ENCODE measurements at regions not wholly inside any gene's neighbourhood (a gene's known extent, or its start where the extent isn't known, plus 50 kb on each side); places are given as distances from the start of the nearest gene placed in this dataset.
"Not testable (repeated sequence)": the region's sequence is repeated elsewhere in the genome, so short reads cannot be mapped to it uniquely, and the experiment has no call there.

GRCh38 chr9:100714372-100715099 is 136.7 kb downstream of the CAVIN4 start:
- DNase-seq = peak; percentile 67

DNA sequence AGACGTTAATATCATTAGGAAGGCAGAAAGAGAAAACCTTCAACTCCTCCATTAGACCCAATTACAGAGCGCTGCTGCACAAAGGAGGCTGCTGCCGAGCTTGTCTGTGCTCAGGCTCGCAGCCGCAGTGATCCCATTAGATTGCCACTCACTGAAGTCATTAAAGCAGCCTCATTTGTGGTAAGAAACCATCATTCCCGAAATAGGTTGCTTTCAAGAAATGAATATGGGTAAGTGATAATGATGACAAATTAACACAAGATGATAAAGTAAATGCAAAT is 137.2 kb downstream of the CAVIN4 start:
- DNase-seq = no peak

DNA sequence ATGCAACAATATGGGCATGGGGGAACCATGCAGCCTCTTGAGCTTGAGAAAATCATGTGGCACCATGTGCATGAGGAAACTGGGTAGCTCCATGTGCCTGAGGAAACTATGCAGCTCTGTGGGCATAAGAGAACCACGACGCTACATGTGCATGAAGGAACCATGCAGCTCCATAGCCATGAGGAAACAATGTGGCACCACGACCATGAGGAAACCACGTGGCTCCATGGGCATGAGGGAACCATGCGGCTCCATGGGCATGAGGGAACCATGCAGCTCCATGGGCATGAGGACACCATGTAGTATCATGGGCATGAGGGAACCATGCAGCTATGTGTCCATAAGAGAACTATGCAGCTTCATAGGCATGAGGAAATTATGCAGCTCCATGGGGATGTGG is 140.8 kb downstream of the CAVIN4 start:
- DNase-seq = no peak

DNA sequence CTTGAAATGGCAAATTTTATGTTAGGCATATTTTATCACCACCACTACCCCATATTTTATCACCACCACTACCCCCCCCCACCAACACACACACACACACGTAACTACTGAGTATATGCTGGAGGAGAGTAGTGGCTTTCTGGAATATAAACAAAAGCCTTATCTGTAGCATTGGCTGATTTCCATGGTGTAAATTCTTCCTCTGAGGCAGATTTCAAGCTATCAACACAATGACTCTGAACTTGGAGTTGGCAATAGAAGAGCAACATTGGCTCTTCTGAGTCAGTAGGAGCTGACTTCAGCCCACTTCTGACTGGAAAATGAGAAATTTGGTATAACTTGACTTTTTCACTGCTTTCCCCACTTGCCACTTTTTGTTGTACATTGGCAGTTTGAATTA is 143.0 kb downstream of the CAVIN4 start:
- DNase-seq = no peak

DNA sequence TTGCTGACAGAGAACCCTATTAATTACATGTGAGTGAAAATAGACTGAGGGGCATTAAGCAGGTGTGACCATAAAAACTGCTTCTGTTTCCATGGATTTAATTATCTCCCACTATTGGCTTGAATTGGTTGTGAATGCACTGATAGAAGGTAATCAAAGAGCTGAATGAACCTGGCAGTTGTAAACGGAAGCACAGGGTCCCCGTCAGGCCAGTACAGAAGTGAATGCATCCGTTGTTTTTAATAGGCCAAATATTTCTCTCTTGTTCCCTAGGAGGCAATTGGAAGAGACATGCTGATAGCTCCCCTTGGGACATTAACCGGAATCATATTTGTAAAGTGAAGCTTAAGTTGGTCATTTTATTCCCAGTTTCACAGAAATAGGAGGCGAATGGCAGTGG is 147.0 kb downstream of the CAVIN4 start:
- peak; percentile 82 for DNase-seq

GRCh38 chr9:100725371-100725770 is 147.5 kb downstream of the CAVIN4 start:
- DNase-seq = peak; percentile 47

GRCh38 chr9:100729336-100729895 is 151.5 kb downstream of the CAVIN4 start:
- DNase-seq = no peak

DNA sequence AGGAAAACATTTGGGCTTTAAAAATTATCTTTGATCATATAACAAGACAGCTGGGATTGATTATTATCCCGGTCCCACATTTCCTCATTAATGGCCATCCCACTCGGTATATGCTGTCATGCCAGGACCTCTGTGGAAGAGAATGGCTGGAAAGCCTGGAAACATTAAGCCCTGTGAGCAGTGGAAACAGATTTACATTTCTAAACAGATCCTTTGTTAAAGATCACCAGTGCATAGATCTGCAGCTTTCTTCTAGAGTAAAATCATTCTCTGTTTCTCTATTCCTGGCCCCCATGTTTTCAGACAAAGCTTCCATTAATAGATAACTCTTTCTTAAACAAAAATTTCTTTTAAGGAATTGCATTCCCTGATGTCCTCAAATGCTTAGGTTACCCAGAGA is 152.2 kb downstream of the CAVIN4 start:
- DNase-seq = no peak

DNA sequence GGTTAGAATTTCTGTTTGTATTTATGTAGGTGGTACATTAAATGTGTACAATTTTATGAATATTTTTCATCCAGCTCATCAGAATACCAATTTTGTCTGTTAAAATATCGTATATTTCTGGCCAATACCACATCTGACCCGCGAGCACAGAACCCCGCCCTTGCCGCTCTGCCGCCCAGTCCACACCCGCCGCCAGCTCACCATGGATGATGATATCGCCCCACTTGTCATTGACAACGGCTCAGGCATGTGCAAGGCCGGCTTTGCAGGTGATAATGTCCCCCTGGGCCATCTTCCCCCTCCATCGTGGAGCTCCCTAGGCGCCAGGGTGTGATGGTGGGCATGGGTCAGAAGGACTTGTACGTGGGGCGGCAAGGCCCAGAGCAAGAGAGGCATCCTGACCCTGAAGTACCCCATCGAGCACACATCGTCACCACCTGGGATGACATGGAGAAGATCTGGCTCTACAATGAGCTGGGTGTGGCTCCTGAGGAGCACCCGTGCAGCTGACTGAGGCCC is 153.2 kb downstream of the CAVIN4 start:
- DNase-seq = no peak

DNA sequence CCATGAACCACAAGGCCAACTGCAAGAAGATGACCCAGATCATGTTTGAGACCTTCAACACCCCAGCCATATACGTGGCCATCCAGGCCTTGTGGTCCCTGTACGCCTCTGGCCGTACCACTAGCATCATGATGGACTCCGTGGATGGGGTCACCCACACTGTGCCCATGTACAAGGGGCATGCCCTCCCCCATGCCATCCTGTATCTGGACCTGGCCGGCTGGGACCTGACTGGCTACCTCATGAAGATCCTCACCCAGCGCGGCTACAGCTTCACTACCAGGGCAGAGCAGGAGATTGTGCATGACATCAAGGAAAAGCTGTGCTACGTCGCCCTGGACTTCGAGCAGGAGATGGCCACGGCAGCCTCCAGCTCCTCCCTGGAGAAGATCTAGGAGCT is 153.7 kb downstream of the CAVIN4 start:
- no peak for DNase-seq

DNA sequence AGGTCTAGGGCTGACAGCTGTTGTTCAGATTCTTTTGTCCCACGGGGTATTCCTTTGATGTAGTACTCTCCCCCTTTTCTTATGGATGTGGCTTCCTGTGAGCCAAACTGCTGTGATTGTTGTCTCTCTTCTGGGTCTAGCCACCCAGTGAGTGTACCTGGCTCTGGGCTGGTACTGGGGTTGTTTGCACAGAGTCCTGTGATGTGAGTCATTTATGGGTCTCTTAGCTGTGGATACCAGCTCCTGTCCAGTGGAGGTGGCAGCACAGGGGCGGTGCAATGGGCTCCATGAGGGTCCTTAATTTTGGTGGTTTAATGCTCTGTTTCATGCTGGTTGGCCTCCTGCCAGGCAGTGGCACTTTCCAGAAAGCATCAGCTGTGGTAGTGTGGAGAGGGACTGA is 161.3 kb downstream of the CAVIN4 start:
- no peak for DNase-seq

DNA sequence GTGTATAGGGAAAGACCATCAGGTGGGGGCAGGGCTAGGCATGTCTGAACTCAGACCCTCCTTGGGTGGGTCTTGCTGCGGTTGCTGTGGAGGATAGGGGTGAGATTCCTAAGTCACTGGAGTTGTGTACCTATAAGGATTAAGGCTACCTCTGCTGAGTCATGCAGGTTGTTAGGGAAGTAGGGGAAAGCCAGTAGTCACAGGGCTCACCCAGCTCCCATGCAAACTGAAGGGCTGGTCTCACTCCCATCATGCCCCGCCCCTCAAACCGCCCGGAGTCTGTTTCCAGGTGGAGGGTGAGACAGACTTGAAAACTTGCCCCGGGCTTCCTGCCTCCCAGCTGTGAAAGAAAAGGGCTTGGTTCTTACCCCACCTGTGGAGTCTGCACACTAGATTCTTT is 161.8 kb downstream of the CAVIN4 start:
- DNase-seq = no peak

- DNase-seq = not testable (repeated sequence)
Observed at GRCh38 chr9:100748930-100749329, 171.1 kb downstream of the CAVIN4 start.

DNA sequence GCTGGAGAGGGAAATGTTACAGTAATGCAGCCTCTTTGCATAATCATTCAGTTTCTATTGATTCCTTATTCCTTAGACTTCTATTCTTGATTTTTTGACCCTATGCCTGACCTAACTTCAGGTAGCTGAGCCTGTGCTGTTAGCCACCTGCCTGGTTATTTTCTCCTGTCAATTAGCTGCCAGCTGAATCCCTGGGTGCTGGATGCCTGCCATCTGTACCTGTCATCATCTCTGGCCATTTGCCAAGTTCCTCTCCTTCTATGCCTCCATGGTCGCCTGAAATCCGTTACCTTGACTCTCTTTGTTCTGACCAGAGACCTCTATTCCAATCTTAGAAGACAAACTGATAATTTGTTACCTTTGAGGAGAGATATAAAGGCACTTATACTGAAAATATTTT is 178.3 kb downstream of the CAVIN4 start:
- DNase-seq = peak; percentile 84

DNA sequence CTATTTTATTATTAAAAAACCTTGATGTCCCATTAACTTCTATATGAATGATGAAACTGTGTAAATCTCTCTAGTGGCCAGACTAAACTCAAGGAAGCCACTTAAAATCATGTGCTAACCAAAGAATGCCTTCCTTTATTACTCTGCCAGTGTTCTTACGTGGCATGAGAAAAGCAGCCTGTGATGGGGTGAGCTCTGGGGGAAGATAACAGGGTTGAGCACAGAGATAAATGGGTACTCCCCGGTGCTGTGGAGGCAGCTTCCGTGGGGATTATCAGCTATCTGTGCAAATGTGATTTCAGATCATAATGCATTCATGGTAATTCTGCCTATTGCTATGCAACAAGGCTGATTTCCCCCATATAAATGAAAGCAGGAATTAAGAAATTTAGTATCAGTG is 181.3 kb downstream of the CAVIN4 start:
- DNase-seq = peak; percentile 42

DNA sequence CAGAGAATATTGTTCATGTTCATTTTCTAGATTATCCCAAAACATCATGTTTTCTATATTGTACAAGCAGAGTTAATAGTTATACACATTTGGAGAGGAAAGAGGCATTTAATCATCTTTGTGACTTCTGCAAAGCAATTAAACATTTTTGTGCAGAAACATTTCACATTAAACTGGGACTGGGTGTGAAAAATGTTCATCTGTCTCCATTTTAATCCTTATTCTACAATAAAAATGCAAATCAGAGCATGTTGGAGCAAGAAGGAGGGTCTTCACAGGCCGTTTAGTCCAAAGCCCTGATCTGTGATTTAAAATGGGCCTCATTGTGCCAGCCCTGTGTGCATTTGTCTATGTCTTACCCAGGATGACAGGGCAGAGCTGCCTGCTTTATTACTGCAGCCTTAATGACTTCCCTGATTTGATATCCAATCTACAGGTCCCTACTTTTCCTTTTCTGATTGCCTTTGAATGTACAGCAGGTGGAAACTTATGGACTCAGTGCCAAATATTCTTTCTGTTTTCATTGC is 183.5 kb downstream of the CAVIN4 start:
- peak; percentile 42 for DNase-seq

DNA sequence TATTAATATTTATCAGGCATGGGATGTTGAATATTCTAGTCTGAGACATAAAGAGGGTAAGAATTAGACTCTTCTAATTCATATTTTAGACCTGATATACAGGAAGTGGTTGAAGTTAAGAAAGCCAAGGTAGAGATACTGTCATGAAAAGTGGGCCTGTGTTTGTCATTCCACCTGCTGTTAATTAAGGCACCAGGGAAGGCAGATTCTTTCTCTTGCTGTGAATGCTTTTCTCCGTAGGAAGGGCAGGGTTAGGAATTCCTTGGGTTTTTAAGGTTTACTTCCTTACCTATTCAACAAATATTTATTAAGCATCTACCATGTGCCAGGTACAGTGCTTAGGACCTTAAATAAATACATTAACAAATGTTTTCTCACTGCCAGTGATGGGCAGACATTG is 196.4 kb downstream of the CAVIN4 start:
- DNase-seq = no peak

- no peak for DNase-seq
Observed at GRCh38 chr9:100774962-100775361, 197.1 kb downstream of the CAVIN4 start.

GRCh38 chr9:100775912-100776311 is 198.0 kb downstream of the CAVIN4 start:
- no peak for DNase-seq

GRCh38 chr9:100784755-100785154 is 206.9 kb downstream of the CAVIN4 start:
- no peak for DNase-seq

DNA sequence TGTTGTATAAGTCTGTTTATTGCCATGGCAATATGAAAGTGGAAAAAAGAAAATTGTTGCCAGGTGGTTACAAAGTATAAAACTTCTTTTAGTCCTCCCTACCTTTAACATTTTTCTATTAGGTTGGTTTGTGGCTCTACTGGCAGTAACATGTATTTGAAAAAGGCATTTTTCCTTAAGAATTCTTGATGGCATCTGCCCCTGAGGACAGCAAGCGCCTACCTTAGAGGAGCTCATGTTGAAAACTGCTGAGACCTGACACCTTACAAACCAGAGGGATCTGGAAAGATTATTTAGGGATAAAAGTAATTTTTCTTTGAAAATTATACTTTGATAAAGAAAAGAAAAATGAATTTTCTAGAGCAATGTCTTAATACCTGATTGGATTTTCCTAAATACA is 208.1 kb downstream of the CAVIN4 start:
- DNase-seq = no peak

GRCh38 chr9:100794738-100795269 is 216.9 kb downstream of the CAVIN4 start:
- DNase-seq = no peak

DNA sequence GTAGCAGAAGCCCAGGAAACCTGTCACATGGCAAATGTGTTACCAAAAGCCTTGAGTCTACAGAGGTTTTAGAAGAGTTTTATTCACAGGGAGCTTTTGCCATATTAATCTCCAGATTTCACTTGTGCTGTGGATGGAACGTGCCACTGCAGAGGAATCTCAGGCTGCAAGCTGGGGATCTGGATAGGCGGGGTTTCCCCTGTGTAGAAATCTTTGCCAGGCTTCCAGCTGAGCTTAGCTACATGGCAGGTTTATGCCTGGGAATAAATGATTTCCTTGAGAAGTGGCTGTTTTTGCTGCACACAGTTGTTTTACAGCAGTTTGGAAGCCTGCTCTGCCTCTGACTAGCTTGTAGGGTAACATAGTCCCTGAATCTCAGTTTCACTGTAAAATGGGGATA is 224.6 kb upstream of the PLPPR1 start:
- DNase-seq = no peak

DNA sequence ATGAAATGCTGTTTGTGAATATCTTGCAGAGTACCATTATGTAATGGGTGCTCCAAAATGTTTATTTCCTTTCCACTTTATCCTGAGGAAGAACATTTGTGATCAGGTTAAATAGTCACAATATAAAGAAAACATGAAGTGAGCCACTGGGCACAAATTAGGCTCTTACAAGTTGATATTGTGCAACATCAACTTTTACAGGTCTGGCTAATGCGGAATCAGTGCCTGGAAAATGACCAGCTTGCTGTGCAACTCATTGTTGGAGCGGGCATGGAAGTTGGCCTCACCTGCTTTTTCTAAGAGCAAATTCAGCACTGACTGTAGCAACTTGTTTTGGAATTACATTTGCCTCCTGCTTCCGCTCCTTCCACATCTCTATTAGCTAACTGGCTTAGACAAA is 216.9 kb upstream of the PLPPR1 start:
- DNase-seq = no peak

- no peak for DNase-seq
Observed at GRCh38 chr9:100813871-100814270, 214.7 kb upstream of the PLPPR1 start.

Data from NCI-H1092 treated with DMSO at 0.1 percent for 48 hours (cell line).